IMR-90 (cell line): ENCODE measurements at regions not wholly inside any gene's neighbourhood (a gene's known extent, or its start where the extent isn't known, plus 50 kb on each side); places are given as distances from the start of the nearest gene placed in this dataset.

Experiments used
- ATAC-seq: fragments of 200-7000 bp; cut with Tn5 transposase; 2 replicates; pipeline ENCODE4 v1.9.1; 2020; ENCODE audit warnings: low read depth, mild to moderate bottlenecking, moderate library complexity
- BruUV-seq: library from RNA; stranded (reverse); fragments of 400-500 nt; replicated peaks from 2 replicates; lab custom pipeline; 2021; lab: Mats Ljungman, UMichigan
- CTCF ChIA-PET: fragments of 300-600 bp; formaldehyde crosslinking; extraction: SDS; loops from one replicate; lab custom pipeline; 2021; ENCODE audit warnings: antibody characterized with exemption; lab: Yijun Ruan, JAX
- POLR2A ChIA-PET: fragments of 300-600 bp; sonication (Branson Sonifier 250); formaldehyde crosslinking; loops from one replicate; lab custom pipeline; 2022; ENCODE audit warnings: antibody characterized with exemption; ENCODE audit not compliant: unreplicated experiment; lab: Charles Lee
- DNase-seq: peaks from one replicate; pipeline ENCODE4 v3.0.0; 2013
- H2AFZ ChIP-seq: replicated peaks from 2 replicates; pipeline ENCODE3; 2013; ENCODE audit warnings: low read length, mild to moderate bottlenecking; ENCODE audit not compliant: poor library complexity
- H2AK5ac ChIP-seq: 2 replicates; pipeline ENCODE4 v1.6.1; 2013; ENCODE audit warnings: low read depth, low read length, inconsistent platforms
- H2AK9ac ChIP-seq: replicated peaks from 2 replicates; pipeline ENCODE3; 2013; ENCODE audit warnings: mild to moderate bottlenecking, low read depth, low read length, moderate library complexity; ENCODE audit not compliant: poor library complexity
- H2BK120ac ChIP-seq: 2 replicates; pipeline ENCODE4 v1.6.1; 2013; ENCODE audit warnings: low read depth, low read length, inconsistent platforms
- H2BK15ac ChIP-seq: 3 replicates; pipeline ENCODE4 v1.6.1; 2013; ENCODE audit warnings: low read depth, low read length, inconsistent platforms
- H2BK20ac ChIP-seq: 2 replicates; pipeline ENCODE4 v1.6.1; 2013; ENCODE audit warnings: low read depth, mild to moderate bottlenecking, inconsistent platforms, low read length, moderate library complexity
- H2BK5ac ChIP-seq: 2 replicates; pipeline ENCODE4 v1.6.1; 2013; ENCODE audit warnings: mild to moderate bottlenecking, low read depth, low read length, inconsistent platforms; ENCODE audit not compliant: poor library complexity, severe bottlenecking
- H3K14ac ChIP-seq: replicated peaks from 2 replicates; pipeline ENCODE4 v1.6.1; 2013; ENCODE audit warnings: low read depth, low read length, inconsistent platforms
- H3K18ac ChIP-seq: 2 replicates; pipeline ENCODE4 v1.6.1; 2013; ENCODE audit warnings: low read depth, low read length, control low read depth
- H3K23ac ChIP-seq: 2 replicates; pipeline ENCODE4 v1.6.1; 2013; ENCODE audit warnings: low read depth, low read length, inconsistent platforms
- H3K27ac ChIP-seq: 2 replicates; pipeline ENCODE4 v1.5.1; 2013; ENCODE audit warnings: mild to moderate bottlenecking, control low read depth, low read length; ENCODE audit not compliant: insufficient read depth
- H3K27me3 ChIP-seq: 2 replicates; pipeline ENCODE4 v1.6.1; 2013; ENCODE audit warnings: low read length; ENCODE audit not compliant: control insufficient read depth, insufficient read depth
- H3K36me3 ChIP-seq: 2 replicates; pipeline ENCODE4 v1.6.1; 2013; ENCODE audit warnings: low read length, mixed read lengths; ENCODE audit not compliant: control insufficient read depth, insufficient read depth
- H3K4ac ChIP-seq: 2 replicates; pipeline ENCODE4 v1.6.1; 2013; ENCODE audit warnings: low read depth, low read length, inconsistent platforms
- H3K4me1 ChIP-seq: 2 replicates; pipeline ENCODE4 v1.6.1; 2013; ENCODE audit warnings: low read length, mixed read lengths; ENCODE audit not compliant: control insufficient read depth, insufficient read depth
- H3K4me2 ChIP-seq: 2 replicates; pipeline ENCODE4 v1.6.1; 2013; ENCODE audit warnings: low read depth, mild to moderate bottlenecking, control low read depth, low read length, moderate library complexity
- H3K4me3 ChIP-seq: 2 replicates; pipeline ENCODE4 v1.5.1; 2013; ENCODE audit warnings: low read depth, mild to moderate bottlenecking, control low read depth, low read length, moderate library complexity; ENCODE audit not compliant: insufficient read depth
- H3K56ac ChIP-seq: 2 replicates; pipeline ENCODE4 v1.6.1; 2013; ENCODE audit warnings: low read length, inconsistent platforms; ENCODE audit not compliant: insufficient read depth; ENCODE audit errors: extremely low read depth
- H3K79me1 ChIP-seq, 2 experiments: 2 replicates each; pipeline ENCODE4 v1.6.1; 2013; ENCODE audit warnings: low read length in 2 of 2, inconsistent platforms in 1 of 2, low read depth in 1 of 2
- H3K9ac ChIP-seq: 2 replicates; pipeline ENCODE4 v1.6.1; 2013; ENCODE audit warnings: low read depth, low read length, control low read depth
- H3K9me1 ChIP-seq: 2 replicates; pipeline ENCODE4 v1.6.1; 2013; ENCODE audit warnings: low read length, inconsistent platforms; ENCODE audit not compliant: insufficient read depth
- H3K9me3 ChIP-seq: 2 replicates; pipeline ENCODE4 v1.6.1; 2013; ENCODE audit warnings: low read length; ENCODE audit not compliant: control insufficient read depth, insufficient read depth
- H4K20me1 ChIP-seq: 2 replicates; pipeline ENCODE4 v1.6.1; 2013; ENCODE audit warnings: low read length, inconsistent platforms; ENCODE audit not compliant: insufficient read depth
- H4K5ac ChIP-seq: 2 replicates; pipeline ENCODE4 v1.6.1; 2013; ENCODE audit warnings: mild to moderate bottlenecking, low read depth, low read length, control low read depth
- H4K8ac ChIP-seq, 2 experiments: 2 replicates each; pipeline ENCODE4 v1.6.1; 2013; ENCODE audit warnings: low read depth in 2 of 2, low read length in 2 of 2, control low read depth in 1 of 2, inconsistent platforms in 1 of 2
- H4K91ac ChIP-seq: 2 replicates; pipeline ENCODE4 v1.6.1; 2013; ENCODE audit warnings: low read depth, low read length, inconsistent platforms; ENCODE audit not compliant: insufficient read depth
- CHD1 ChIP-seq: IDR thresholded peaks from 2 replicates; pipeline ENCODE4 v1.6.1; 2012; ENCODE audit warnings: low read depth, low read length, improper control_type of control experiment
- FOS ChIP-seq: fragments of 150-350 bp; IDR thresholded peaks from 2 replicates; pipeline ENCODE4 v1.6.1; 2016; ENCODE audit warnings: low read depth, low read length
- MAZ ChIP-seq: IDR thresholded peaks from 2 replicates; pipeline ENCODE4 v1.6.1; 2012; ENCODE audit warnings: low read depth, mild to moderate bottlenecking, low read length, improper control_type of control experiment, moderate library complexity, borderline replicate concordance
- NFE2L2 ChIP-seq: fragments of 150-350 bp; IDR thresholded peaks from 2 replicates; pipeline ENCODE4 v1.6.1; 2016; ENCODE audit warnings: low read depth, mild to moderate bottlenecking, low read length
- RCOR1 ChIP-seq: IDR thresholded peaks from 2 replicates; pipeline ENCODE4 v1.6.1; 2012; ENCODE audit warnings: mild to moderate bottlenecking, low read length, improper control_type of control experiment; ENCODE audit not compliant: insufficient replicate concordance
- RFX5 ChIP-seq: IDR thresholded peaks from 2 replicates; pipeline ENCODE4 v1.8.0; 2012; ENCODE audit warnings: low read depth, mild to moderate bottlenecking, low read length, moderate library complexity
- WGBS, 2 experiments: methylation state at CpG; one replicate each; pipeline versions ENCODE4 v1.1.5 to v1.1.7; 2013; ENCODE audit warnings: missing lambda C conversion rate in 2 of 2; ENCODE audit not compliant: insufficient read length in 1 of 2; ENCODE audit errors: extremely low coverage in 2 of 2; 5-methylcytosine and 5-hydroxymethylcytosine counted together
- dilution Hi-C: fragments of 300-500 bp; cut with HindIII; formaldehyde crosslinking; loops from one replicate; pipeline ENCODE4 v1.14.3; 2018; ENCODE audit warnings: low sequenced_read_pairs; ENCODE audit not compliant: unreplicated experiment
- in situ Hi-C: fragments of 300-500 bp; cut with MboI; formaldehyde crosslinking; loops from 3 replicates; pipeline ENCODE4 v1.14.3; 2019; ENCODE audit warnings: low sequenced_read_pairs, inconsistent platforms, mixed read lengths
- intact Hi-C: fragments of 100-400 bp; cut with micrococcal nuclease; formaldehyde crosslinking; loops from 2 replicates; pipeline ENCODE4 v1.10.0; 2022
- TF ChIP-seq, protein P1 (sequence below): conservative IDR thresholded peaks from 2 replicates; pipeline ENCODE4 v1.5.1; 2012; ENCODE audit warnings: mild to moderate bottlenecking, low read depth, low read length, improper control_type of control experiment
- TF ChIP-seq, protein P2 (sequence below): fragments of 150-350 bp; IDR thresholded peaks from 2 replicates; pipeline ENCODE4 v1.6.1; 2017; ENCODE audit warnings: mild to moderate bottlenecking, antibody characterized with exemption, low read length, low read depth

DNA sequence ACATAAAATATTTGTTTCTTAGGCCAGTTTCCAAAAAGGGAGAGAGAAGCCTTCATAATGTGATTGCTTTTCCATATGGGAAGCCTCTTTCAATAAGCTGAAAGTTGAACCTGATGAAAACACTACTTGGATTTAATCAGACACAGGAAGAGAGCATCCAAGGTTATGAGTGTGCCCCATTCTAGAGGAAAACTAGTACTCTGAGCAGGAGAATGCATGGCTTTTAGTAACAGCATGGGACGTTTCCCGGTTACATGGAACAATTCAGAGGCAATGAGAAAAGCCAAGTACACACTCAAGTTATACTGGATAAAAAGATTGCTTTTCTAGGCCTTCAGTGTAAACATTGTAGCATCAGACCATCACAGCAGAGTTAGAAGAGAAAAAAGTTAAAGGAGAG, 315.8 kb downstream of the ZNF516 start:
- Histone ChIP-seq H2BK120ac (no peak overlapping the region), H2AFZ (no peak overlapping the region), H3K4ac (no peak overlapping the region), H3K27ac (no peak overlapping the region), H3K4me2 (no peak overlapping the region), H2BK15ac (no peak overlapping the region), H3K9ac (no peak overlapping the region), H3K23ac (no peak overlapping the region), H3K9me3 (no peaks in the 10 kb centered on the region), H3K18ac (no peak overlapping the region), H2BK5ac (no peak overlapping the region), H4K91ac (no peak overlapping the region), H2AK5ac (no peak overlapping the region), H3K9me1 (no peaks in the 10 kb centered on the region), H3K36me3 (no peaks in the 10 kb centered on the region), H4K20me1 (no peaks in the 10 kb centered on the region), H3K4me3 (no peak overlapping the region), H3K56ac (no peak overlapping the region), H3K14ac (no peak overlapping the region), H4K8ac (no peak overlapping the region), H3K27me3 (no peaks in the 10 kb centered on the region), H3K4me1 (no peaks in the 10 kb centered on the region), H4K5ac (no peak overlapping the region), H3K79me1 (no peaks in the 10 kb centered on the region), H2BK20ac (no peak overlapping the region), H2AK9ac (no peak overlapping the region)
- TF ChIP-seq RFX5 (no peak), FOS (no peak), CHD1 (no peak), RCOR1 (no peak), NFE2L2 (no peak), MAZ (no peak)
- TF ChIP-seq, protein P1, sequence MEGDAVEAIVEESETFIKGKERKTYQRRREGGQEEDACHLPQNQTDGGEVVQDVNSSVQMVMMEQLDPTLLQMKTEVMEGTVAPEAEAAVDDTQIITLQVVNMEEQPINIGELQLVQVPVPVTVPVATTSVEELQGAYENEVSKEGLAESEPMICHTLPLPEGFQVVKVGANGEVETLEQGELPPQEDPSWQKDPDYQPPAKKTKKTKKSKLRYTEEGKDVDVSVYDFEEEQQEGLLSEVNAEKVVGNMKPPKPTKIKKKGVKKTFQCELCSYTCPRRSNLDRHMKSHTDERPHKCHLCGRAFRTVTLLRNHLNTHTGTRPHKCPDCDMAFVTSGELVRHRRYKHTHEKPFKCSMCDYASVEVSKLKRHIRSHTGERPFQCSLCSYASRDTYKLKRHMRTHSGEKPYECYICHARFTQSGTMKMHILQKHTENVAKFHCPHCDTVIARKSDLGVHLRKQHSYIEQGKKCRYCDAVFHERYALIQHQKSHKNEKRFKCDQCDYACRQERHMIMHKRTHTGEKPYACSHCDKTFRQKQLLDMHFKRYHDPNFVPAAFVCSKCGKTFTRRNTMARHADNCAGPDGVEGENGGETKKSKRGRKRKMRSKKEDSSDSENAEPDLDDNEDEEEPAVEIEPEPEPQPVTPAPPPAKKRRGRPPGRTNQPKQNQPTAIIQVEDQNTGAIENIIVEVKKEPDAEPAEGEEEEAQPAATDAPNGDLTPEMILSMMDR = no peak
- TF ChIP-seq, protein P2, sequence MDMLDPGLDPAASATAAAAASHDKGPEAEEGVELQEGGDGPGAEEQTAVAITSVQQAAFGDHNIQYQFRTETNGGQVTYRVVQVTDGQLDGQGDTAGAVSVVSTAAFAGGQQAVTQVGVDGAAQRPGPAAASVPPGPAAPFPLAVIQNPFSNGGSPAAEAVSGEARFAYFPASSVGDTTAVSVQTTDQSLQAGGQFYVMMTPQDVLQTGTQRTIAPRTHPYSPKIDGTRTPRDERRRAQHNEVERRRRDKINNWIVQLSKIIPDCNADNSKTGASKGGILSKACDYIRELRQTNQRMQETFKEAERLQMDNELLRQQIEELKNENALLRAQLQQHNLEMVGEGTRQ = no peak
- ATAC-seq (no peak), DNase-seq (no peak)
- intact Hi-C loops (no loop called here), in situ Hi-C loops (no loop called here), dilution Hi-C loops (no loop called here)
- POLR2A ChIA-PET = no interaction called here
- CTCF ChIA-PET = interaction anchor here (0.6 kb wide), 1 partner anchor 9 kb away, joined by 3 read pairs; no protein-coding TSS in a partner anchor
- no TSS peak for BruUV-seq
- WGBS, 2 experiments = no CpG with 5 or more reads among the region's 2 CpGs
